MCF 10A (cell line): ENCODE measurements at regions not wholly inside any gene's neighbourhood (a gene's known extent, or its start where the extent isn't known, plus 50 kb on each side); places are given as distances from the start of the nearest gene placed in this dataset.

Experiments used
- BruUV-seq: library from RNA; stranded (reverse); fragments of 400-500 nt; replicated peaks from 2 replicates; lab custom pipeline; 2021; lab: Mats Ljungman, UMichigan
- CTCF ChIA-PET: fragments of 300-600 bp; sonication (Branson Sonifier 250); formaldehyde crosslinking; extraction: SDS; loops from one replicate; lab custom pipeline; 2021; ENCODE audit warnings: antibody characterized with exemption, inconsistent platforms; lab: Yijun Ruan, JAX
- POLR2A ChIA-PET: fragments of 300-600, 350-650 bp; sonication (Branson Sonifier 250); formaldehyde crosslinking; extraction: SDS; loops from one replicate; lab custom pipeline; 2020; ENCODE audit warnings: antibody characterized with exemption, inconsistent platforms; lab: Yijun Ruan, JAX
- DNase-seq: peaks from one replicate; pipeline ENCODE4 v3.0.0-alpha.2; 2018; ENCODE audit not compliant: unreplicated experiment
- H3K27ac Mint-ChIP-seq: one replicate; pipeline ENCODE4 v1.8.0; 2022; ENCODE audit warnings: mild to moderate bottlenecking, low read depth, mixed read lengths; ENCODE audit not compliant: unreplicated experiment
- H3K27me3 Mint-ChIP-seq: one replicate; pipeline ENCODE4 v1.8.0; 2022; ENCODE audit warnings: mixed read lengths; ENCODE audit not compliant: insufficient read depth, unreplicated experiment
- H3K36me3 Mint-ChIP-seq: one replicate; pipeline ENCODE4 v1.8.0; 2022; ENCODE audit warnings: mild to moderate bottlenecking, moderate library complexity, mixed read lengths; ENCODE audit not compliant: insufficient read depth, unreplicated experiment
- H3K4me1 Mint-ChIP-seq: one replicate; pipeline ENCODE4 v1.8.0; 2022; ENCODE audit warnings: mixed read lengths; ENCODE audit not compliant: insufficient read depth, unreplicated experiment
- H3K4me3 Mint-ChIP-seq: one replicate; pipeline ENCODE4 v1.8.0; 2022; ENCODE audit warnings: mild to moderate bottlenecking, moderate library complexity, mixed read lengths; ENCODE audit not compliant: unreplicated experiment
- H3K9me3 Mint-ChIP-seq: one replicate; pipeline ENCODE4 v1.8.0; 2022; ENCODE audit warnings: mixed read lengths; ENCODE audit not compliant: unreplicated experiment
- intact Hi-C: fragments of 100-400 bp; cut with micrococcal nuclease; formaldehyde crosslinking; loops from 2 replicates; pipeline ENCODE4 v1.14.1; 2022
- TF ChIP-seq, protein P1 (sequence below): fragments of 200-600 bp; IDR thresholded peaks from one replicate; pipeline ENCODE4 v1.8.0; 2022; ENCODE audit warnings: antibody characterized with exemption, mild to moderate bottlenecking; ENCODE audit not compliant: unreplicated experiment

DNA sequence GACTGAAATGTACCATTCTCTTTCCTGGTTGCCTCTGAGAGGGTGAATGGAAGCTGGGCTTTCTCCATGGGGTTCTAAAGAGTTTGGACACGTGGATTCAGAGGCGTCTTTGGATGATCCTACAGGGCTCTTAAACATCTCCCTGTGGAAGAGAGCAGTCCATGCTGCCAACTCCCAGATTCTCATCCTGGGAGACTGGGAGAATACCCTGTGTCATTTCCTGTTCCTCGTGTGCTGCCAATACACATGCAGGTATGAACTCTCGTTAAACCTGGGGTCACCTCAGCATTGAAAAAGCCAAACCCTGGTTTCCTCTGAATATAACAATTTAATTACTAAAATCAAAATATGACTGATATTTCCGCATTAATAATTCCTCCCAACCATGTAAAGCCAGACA lies 73.3 kb upstream of the NT5C1B start:
- no peaks in the 10 kb centered on the region for H3K36me3 Mint-ChIP-seq
- TF ChIP-seq, protein P1, sequence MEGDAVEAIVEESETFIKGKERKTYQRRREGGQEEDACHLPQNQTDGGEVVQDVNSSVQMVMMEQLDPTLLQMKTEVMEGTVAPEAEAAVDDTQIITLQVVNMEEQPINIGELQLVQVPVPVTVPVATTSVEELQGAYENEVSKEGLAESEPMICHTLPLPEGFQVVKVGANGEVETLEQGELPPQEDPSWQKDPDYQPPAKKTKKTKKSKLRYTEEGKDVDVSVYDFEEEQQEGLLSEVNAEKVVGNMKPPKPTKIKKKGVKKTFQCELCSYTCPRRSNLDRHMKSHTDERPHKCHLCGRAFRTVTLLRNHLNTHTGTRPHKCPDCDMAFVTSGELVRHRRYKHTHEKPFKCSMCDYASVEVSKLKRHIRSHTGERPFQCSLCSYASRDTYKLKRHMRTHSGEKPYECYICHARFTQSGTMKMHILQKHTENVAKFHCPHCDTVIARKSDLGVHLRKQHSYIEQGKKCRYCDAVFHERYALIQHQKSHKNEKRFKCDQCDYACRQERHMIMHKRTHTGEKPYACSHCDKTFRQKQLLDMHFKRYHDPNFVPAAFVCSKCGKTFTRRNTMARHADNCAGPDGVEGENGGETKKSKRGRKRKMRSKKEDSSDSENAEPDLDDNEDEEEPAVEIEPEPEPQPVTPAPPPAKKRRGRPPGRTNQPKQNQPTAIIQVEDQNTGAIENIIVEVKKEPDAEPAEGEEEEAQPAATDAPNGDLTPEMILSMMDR: no peak
- ChIA-PET POLR2A (no interaction called here), CTCF (no interaction called here)
- no peak overlapping the region for H3K27ac Mint-ChIP-seq
- no peaks in the 10 kb centered on the region for H3K27me3 Mint-ChIP-seq
- intact Hi-C loops: no loop called here
- peak; percentile 18 for DNase-seq
- no peaks in the 10 kb centered on the region for H3K9me3 Mint-ChIP-seq
- H3K4me3 Mint-ChIP-seq: no peak overlapping the region
- H3K4me1 Mint-ChIP-seq: peaks cover 15% of the 10 kb centered on the region
- BruUV-seq: no TSS peak

DNA sequence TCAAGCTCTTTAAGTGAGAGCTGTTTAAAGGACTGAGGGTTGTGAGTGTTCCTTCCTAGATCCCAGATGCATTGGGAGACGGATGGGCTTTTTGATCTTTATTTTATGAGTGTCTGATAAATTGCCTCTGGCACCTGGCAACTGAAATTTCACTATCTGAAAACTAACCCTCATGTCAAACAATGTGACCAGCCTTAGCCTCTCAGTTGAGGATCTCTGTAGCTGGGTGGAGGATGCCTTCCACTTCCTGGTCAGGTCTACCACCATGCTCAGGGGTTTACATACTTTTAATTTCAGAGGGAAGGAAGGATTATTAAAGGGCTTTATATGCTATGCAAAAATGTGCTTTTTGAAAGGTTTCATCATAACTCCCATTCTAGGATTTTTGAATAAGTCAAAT lies 70.5 kb upstream of the NT5C1B start:
- H3K9me3 Mint-ChIP-seq: no peaks in the 10 kb centered on the region
- intact Hi-C loops: no loop called here
- POLR2A ChIA-PET: no interaction called here
- BruUV-seq: no TSS peak
- H3K4me1 Mint-ChIP-seq: peaks cover 15% of the 10 kb centered on the region
- no peaks in the 10 kb centered on the region for H3K36me3 Mint-ChIP-seq
- H3K4me3 Mint-ChIP-seq: no peak overlapping the region
- no peaks in the 10 kb centered on the region for H3K27me3 Mint-ChIP-seq
- TF ChIP-seq, protein P1: no peak
- CTCF ChIA-PET: no interaction called here
- no peak overlapping the region for H3K27ac Mint-ChIP-seq
- no peak for DNase-seq

DNA sequence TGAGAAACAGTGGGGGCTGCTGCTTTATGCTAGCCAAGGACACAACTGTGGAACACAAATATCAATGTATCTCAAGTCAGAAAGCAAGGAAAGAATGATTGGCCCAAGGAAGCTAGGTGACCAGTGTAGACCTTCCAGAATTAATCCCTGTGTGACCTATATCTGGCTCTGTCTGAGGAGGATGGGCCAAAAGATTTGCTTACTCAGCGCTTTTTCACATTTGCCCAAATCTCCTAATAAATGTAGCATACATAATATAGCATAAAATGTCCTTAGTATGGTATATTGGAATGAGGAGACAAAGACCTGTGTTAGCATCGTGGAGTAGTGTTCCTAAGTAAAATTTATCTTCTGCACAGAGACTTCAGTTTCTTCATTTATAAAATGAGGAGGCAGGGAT lies 66.7 kb upstream of the NT5C1B start:
- intact Hi-C loops: no loop called here
- H3K4me3 Mint-ChIP-seq: no peak overlapping the region
- TF ChIP-seq, protein P1: no peak
- no peak for DNase-seq
- no peaks in the 10 kb centered on the region for H3K27me3 Mint-ChIP-seq
- ChIA-PET POLR2A (no interaction called here), CTCF (interaction anchor here (0.7 kb wide), 1 partner anchor 10 kb away, joined by 3 read pairs; no protein-coding TSS in a partner anchor)
- H3K27ac Mint-ChIP-seq: no peak overlapping the region
- no peaks in the 10 kb centered on the region for H3K4me1 Mint-ChIP-seq
- no peaks in the 10 kb centered on the region for H3K36me3 Mint-ChIP-seq
- no peaks in the 10 kb centered on the region for H3K9me3 Mint-ChIP-seq
- BruUV-seq: no TSS peak

DNA sequence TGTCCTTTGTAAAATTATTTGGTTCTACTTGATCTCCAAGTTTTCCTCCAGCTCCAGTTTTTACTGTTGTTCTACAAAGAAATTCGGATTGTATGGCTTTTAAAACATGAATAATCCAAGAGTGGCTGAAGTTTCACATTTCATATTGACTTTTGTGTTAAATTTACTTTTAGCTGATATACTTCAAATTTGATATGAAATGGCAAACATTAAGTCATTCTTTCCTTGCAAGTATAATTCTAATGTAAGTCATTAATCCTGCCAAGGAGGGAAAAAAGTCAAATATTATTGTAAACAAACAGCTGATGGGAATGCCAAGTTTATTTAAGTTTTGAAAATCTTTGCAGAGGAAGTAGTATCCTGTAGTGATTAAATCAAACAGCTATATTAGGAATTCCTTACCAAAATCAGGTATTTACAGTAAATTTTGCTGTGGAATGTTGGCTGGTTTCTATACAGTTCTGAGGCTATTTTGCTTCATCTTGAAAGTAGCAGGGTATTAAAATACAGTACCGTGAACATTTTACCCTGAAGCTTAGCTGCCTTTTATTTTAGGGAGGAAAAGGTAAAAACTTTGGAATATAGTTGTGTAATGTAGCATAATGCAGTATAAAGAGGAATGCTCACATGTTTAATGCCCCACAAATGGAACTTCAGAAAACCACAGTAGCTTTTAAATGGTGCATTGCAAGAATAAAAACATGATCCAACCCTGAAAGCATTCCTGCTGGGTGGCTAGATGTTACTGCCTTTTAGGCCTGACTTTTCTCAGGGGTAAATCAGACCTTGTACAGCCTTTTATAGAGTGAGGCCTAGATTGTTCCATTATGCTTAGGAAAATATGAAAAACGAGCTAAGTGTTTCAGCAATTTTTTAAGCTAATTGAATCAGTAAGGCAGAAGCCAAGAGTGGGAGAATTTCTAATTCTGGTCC lies 62.7 kb upstream of the NT5C1B start:
- no peak overlapping the region for H3K4me3 Mint-ChIP-seq
- no peak overlapping the region for H3K27ac Mint-ChIP-seq
- ChIA-PET CTCF (interaction anchor here (0.6 to 1.9 kb wide), 2 partner anchors 17 to 99 kb away, joined by 4 read pairs; no protein-coding TSS in a partner anchor), POLR2A (interaction anchor here (0.6 to 0.9 kb wide), 3 partner anchors 37 to 778 kb away, joined by 3 to 4 read pairs (median 3); no protein-coding TSS in a partner anchor)
- H3K4me1 Mint-ChIP-seq: no peaks in the 10 kb centered on the region
- no peaks in the 10 kb centered on the region for H3K27me3 Mint-ChIP-seq
- no peaks in the 10 kb centered on the region for H3K36me3 Mint-ChIP-seq
- no peaks in the 10 kb centered on the region for H3K9me3 Mint-ChIP-seq
- TF ChIP-seq, protein P1: no peak
- no peak for DNase-seq
- BruUV-seq: no TSS peak
- intact Hi-C loops: no loop called here
